Endothelial cell of umbilical vein (primary cell): ENCODE measurements at regions not wholly inside any gene's neighbourhood (a gene's known extent, or its start where the extent isn't known, plus 50 kb on each side); places are given as distances from the start of the nearest gene placed in this dataset.

ENCODE experiments used
- BruUV-seq: library from RNA; stranded (reverse); fragments of 400-500 nt; replicated peaks from 2 replicates; lab custom pipeline; 2021; lab: Mats Ljungman, UMichigan
- CTCF ChIA-PET: fragments of 300-600, 350-600 bp; sonication (Branson Sonifier 250); formaldehyde crosslinking; loops from one replicate; lab custom pipeline; 2021; ENCODE audit warnings: antibody characterized with exemption, inconsistent platforms; lab: Charles Lee
- POLR2A ChIA-PET: fragments of 300-600, 350-600 bp; sonication (Branson Sonifier 250); formaldehyde crosslinking; loops from one replicate; lab custom pipeline; 2021; ENCODE audit warnings: antibody characterized with exemption, inconsistent platforms; lab: Charles Lee
- DNase-seq: peaks from one replicate; pipeline ENCODE4 v3.0.0-alpha.2; 2011; ENCODE audit warnings: low read depth, low spot score
- FAIRE-seq: peaks from 2 replicates; lab custom pipeline; 2011; peaks lifted over from hg19 to GRCh38; lab: Jason Lieb, UNC
- H2AFZ ChIP-seq: 2 replicates; pipeline ENCODE4 v1.6.0; 2012; ENCODE audit warnings: low read depth, low read length, control low read depth, inconsistent platforms
- H3K27ac ChIP-seq: 2 replicates; pipeline ENCODE4 v1.5.1; 2011; ENCODE audit warnings: low read depth, mild to moderate bottlenecking, control low read depth, low read length, moderate library complexity; ENCODE audit not compliant: insufficient read depth
- H3K27me3 ChIP-seq, 2 experiments: 2 replicates each; pipeline versions ENCODE4 v1.6.0 to v1.6.1; 2011; ENCODE audit warnings: low read length in 2 of 2, mixed read lengths in 1 of 2; ENCODE audit not compliant: control insufficient read depth in 2 of 2, insufficient read depth in 2 of 2
- H3K36me3 ChIP-seq, 2 experiments: 2 replicates in 1 of 2; 3 replicates in 1 of 2; pipeline ENCODE4 v1.5.1; 2011; ENCODE audit warnings: low read length in 2 of 2, mild to moderate bottlenecking in 1 of 2, moderate library complexity in 1 of 2; ENCODE audit not compliant: control insufficient read depth in 2 of 2, insufficient read depth in 2 of 2; ENCODE audit errors: extremely low read depth in 1 of 2
- H3K4me1 ChIP-seq: 3 replicates; pipeline ENCODE4 v1.5.1; 2011; ENCODE audit warnings: mild to moderate bottlenecking, low read length; ENCODE audit not compliant: control insufficient read depth, insufficient read depth; ENCODE audit errors: extremely low read depth
- H3K4me2 ChIP-seq: 2 replicates; pipeline ENCODE4 v1.6.1; 2011; ENCODE audit warnings: low read length, control low read depth, mixed read lengths; ENCODE audit not compliant: insufficient read depth
- H3K4me3 ChIP-seq, 3 experiments: fragments of 200-600 bp in 1 of 3; sonication (generic), shearing (Covaris generic) in 1 of 3; replicated peaks in 1 of 3; 2 replicates each; pipeline ENCODE4 v1.5.1; 2011 to 2016; ENCODE audit warnings: control low read depth in 3 of 3, low read length in 3 of 3, mild to moderate bottlenecking in 2 of 3, inconsistent platforms in 1 of 3, low read depth in 1 of 3, moderate library complexity in 1 of 3; ENCODE audit not compliant: insufficient read depth in 1 of 3
- H3K79me2 ChIP-seq: 2 replicates; pipeline ENCODE4 v1.6.0; 2012; ENCODE audit warnings: low read length, inconsistent platforms; ENCODE audit not compliant: control insufficient read depth, insufficient read depth
- H3K9ac ChIP-seq: replicated peaks from 2 replicates; pipeline ENCODE3; 2011; ENCODE audit warnings: low read length, control low read depth; ENCODE audit not compliant: insufficient read depth; ENCODE audit errors: extremely low read depth
- H3K9me1 ChIP-seq: replicated peaks from 3 replicates; pipeline ENCODE4 v1.6.0; 2011; ENCODE audit warnings: mild to moderate bottlenecking, low read length; ENCODE audit not compliant: control insufficient read depth, insufficient read depth; ENCODE audit errors: extremely low read depth
- H3K9me3 ChIP-seq: replicated peaks from 2 replicates; pipeline ENCODE4 v1.5.1; 2012; ENCODE audit warnings: low read length, inconsistent platforms; ENCODE audit not compliant: control insufficient read depth, insufficient read depth
- H4K20me1 ChIP-seq: replicated peaks from 2 replicates; pipeline ENCODE3; 2011; ENCODE audit warnings: mild to moderate bottlenecking, low read length; ENCODE audit not compliant: control insufficient read depth, insufficient read depth; ENCODE audit errors: extremely low read depth
- EZH2 ChIP-seq: IDR thresholded peaks from 2 replicates; pipeline ENCODE4 v1.6.1; 2012; ENCODE audit warnings: borderline replicate concordance, low read depth, mild to moderate bottlenecking, moderate library complexity, low read length, inconsistent platforms; ENCODE audit not compliant: severe bottlenecking
- FOS ChIP-seq: IDR thresholded peaks from 2 replicates; pipeline ENCODE4 v1.6.1; 2011; ENCODE audit warnings: mild to moderate bottlenecking, low read length, moderate library complexity, borderline replicate concordance; ENCODE audit not compliant: insufficient read depth
- GATA2 ChIP-seq: IDR thresholded peaks from 2 replicates; pipeline ENCODE4 v1.7.0; 2011; ENCODE audit warnings: low read depth, mild to moderate bottlenecking, moderate library complexity, mixed read lengths, low read length; ENCODE audit not compliant: insufficient read length, insufficient read depth
- JUN ChIP-seq: IDR thresholded peaks from 2 replicates; pipeline ENCODE4 v1.6.1; 2011; ENCODE audit warnings: borderline replicate concordance, low read depth; ENCODE audit not compliant: insufficient read length, insufficient read depth
- MYC ChIP-seq: IDR thresholded peaks from one replicate; pipeline ENCODE4 v1.6.1; 2011; ENCODE audit warnings: mild to moderate bottlenecking, low read depth, low read length
- POLR2A ChIP-seq: IDR thresholded peaks from 2 replicates; pipeline ENCODE4 v1.6.1; 2012; ENCODE audit warnings: low read depth, mild to moderate bottlenecking, control low read depth, low read length
- POLR2AphosphoS5 ChIP-seq: IDR thresholded peaks from 2 replicates; pipeline ENCODE4 v1.6.1; 2012; ENCODE audit warnings: low read depth, mild to moderate bottlenecking, control low read depth, low read length, moderate library complexity; ENCODE audit not compliant: insufficient read depth
- dilution Hi-C: fragments of 300-500 bp; cut with MboI; formaldehyde crosslinking; loops from one replicate; pipeline ENCODE4 v1.15.0; 2019; ENCODE audit warnings: low sequenced_read_pairs; ENCODE audit not compliant: extremely low pct_ligation_motif_present
- intact Hi-C: fragments of 100-400 bp; cut with micrococcal nuclease; formaldehyde crosslinking; loops from one replicate; pipeline ENCODE4 v1.10.0; 2022
- TF ChIP-seq, protein P1 (sequence below): IDR thresholded peaks from 2 replicates; pipeline ENCODE4 v1.6.1; 2011; ENCODE audit not compliant: insufficient read depth, insufficient read length
- TF ChIP-seq, protein P2 (sequence below), 2 donors: IDR thresholded peaks; 1 replicate in 1 of 2; 2 replicates in 1 of 2; pipeline ENCODE4 v1.5.1; 2011; ENCODE audit warnings: low read length in 2 of 2, mild to moderate bottlenecking in 2 of 2, moderate library complexity in 2 of 2, control low read depth in 1 of 2, inconsistent platforms in 1 of 2, low read depth in 1 of 2; ENCODE audit not compliant: insufficient read depth in 1 of 2; ENCODE audit errors: extremely low read depth in 1 of 2

DNA sequence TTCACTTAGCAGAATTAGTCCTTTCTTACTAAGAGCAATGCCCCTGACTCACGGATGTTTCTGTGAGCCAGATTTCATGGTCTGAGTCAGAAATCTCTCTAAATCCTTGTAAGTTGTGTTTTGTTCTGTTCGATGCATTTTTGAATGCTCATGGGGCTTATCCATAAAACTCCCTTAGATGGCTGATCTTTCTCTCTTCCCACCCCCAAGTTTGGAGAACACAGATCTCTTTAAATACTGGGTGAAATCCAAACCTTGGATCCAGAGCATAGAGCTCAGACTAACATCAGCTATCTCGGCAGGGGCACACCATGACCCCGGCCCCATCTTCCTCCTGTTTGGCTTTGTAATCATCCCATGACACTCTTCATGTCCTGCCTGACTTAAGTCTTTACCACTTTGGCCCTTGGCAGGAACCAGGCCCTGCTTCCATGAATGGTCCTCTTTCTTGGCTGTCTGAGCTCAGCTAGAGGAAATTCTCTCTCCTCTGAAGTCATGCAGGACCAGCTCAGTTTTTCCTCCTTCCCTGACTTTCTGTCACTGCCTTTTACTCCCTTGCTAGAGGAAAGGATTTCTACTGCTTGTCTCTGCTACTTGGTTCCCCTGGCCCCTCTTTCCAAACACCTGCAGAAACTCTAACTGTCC lies 120.4 kb upstream of the RAB11FIP2 start:
- dilution Hi-C loops (no loop called here), intact Hi-C loops (no loop called here)
- FAIRE-seq (no peak), DNase-seq (no peak)
- Histone ChIP-seq H3K79me2 (no peaks in the 10 kb centered on the region), H3K9me1 (no peaks in the 10 kb centered on the region), H3K36me3 (no peaks in the 10 kb centered on the region), H3K27me3 (no peaks in the 10 kb centered on the region), H3K4me1 (no peaks in the 10 kb centered on the region), H3K9ac (no peak overlapping the region), H3K4me2 (no peak overlapping the region), H3K9me3 (no peaks in the 10 kb centered on the region), H4K20me1 (no peaks in the 10 kb centered on the region), H3K27ac (no peak overlapping the region), H2AFZ (no peak overlapping the region), H3K4me3 (no peak overlapping the region)
- TF ChIP-seq POLR2AphosphoS5 (no peak), POLR2A (no peak), FOS (no peak), GATA2 (no peak), EZH2 (no peak), JUN (no peak), MYC (no peak)
- TF ChIP-seq, protein P1, sequence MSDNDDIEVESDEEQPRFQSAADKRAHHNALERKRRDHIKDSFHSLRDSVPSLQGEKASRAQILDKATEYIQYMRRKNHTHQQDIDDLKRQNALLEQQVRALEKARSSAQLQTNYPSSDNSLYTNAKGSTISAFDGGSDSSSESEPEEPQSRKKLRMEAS: no peak
- TF ChIP-seq, protein P2, sequence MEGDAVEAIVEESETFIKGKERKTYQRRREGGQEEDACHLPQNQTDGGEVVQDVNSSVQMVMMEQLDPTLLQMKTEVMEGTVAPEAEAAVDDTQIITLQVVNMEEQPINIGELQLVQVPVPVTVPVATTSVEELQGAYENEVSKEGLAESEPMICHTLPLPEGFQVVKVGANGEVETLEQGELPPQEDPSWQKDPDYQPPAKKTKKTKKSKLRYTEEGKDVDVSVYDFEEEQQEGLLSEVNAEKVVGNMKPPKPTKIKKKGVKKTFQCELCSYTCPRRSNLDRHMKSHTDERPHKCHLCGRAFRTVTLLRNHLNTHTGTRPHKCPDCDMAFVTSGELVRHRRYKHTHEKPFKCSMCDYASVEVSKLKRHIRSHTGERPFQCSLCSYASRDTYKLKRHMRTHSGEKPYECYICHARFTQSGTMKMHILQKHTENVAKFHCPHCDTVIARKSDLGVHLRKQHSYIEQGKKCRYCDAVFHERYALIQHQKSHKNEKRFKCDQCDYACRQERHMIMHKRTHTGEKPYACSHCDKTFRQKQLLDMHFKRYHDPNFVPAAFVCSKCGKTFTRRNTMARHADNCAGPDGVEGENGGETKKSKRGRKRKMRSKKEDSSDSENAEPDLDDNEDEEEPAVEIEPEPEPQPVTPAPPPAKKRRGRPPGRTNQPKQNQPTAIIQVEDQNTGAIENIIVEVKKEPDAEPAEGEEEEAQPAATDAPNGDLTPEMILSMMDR (IDR thresholded peaks at IDR 0.05; ENCODE audit: extremely low read depth in 1 of 2, insufficient read depth in 1 of 2, low read depth in 1 of 2, low read length in 2 of 2): no peak
- POLR2A ChIA-PET: no interaction called here
- CTCF ChIA-PET: no interaction called here
- no TSS peak for BruUV-seq
